ENCODE measurements at regions not wholly inside any gene's neighbourhood (a gene's known extent, or its start where the extent isn't known, plus 50 kb on each side); places are given as distances from the start of the nearest gene placed in this dataset.

DNA sequence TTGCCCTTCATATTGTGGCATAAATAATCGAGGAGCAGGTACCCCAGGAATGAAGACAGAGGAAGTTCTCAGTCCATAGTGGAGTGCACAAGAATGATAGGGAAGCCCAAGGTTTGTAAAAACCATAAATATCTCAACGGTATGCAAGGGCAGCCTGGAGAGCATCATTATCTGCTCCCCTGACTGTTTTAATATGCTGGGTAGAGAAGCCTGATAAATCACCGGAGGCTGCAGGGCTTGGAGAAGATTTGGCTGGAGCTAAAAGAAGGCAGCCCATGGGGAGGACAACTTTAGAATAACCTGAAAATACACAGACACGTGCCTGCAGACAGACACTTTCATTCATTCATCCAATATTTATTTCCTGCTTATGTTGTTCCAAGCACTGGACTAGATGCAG is 205.2 kb upstream of the RPL38 start:
- DNase-seq, result no peak

DNA sequence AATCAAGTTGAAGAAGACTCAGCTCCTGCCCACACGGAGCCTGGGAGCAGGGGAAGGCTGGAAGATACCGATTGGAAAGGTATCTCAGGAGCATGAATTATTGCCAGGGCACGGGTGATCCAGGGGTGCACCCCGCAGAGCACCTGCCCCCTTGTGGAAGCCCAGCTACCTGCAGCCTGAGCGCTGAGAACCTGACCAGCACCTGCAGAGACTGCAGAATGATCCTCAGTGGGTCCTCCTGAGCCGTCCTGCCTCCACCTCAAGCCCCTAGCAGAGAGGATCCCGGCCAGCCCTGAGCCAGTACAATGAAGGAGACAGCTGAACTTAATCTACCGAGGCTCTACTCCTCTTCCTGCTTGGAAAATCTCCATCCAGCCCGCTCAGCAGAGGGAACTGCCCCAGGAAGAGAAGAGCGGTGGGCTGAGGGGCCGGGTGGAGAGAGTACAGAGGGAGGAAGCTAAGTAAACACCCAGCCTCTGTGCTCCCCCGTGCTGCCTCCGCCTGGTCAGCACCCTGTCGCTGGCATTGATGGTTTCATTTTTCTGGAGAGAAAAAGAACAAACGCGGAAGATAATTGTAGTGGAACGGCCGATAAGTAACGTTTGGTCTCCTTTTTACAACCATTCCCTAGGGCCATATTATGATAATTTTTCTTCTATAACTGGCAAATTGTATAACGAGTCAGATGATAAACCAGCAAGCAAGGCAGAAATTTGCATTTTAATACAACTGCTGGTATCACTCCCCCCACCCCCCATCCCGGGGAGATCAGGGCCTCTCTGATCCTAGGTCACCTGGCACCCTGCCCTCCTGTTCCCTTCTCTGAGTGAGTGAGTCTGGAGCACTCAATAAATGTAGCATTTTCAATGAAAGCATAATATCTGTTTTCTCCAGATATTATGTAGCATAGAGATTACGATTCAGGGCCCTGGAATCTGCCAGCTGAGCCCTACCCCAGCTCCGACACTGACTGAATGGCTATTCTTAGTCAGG is 204.5 kb upstream of the RPL38 start:
- DNase-seq, result no peak

- no peak for DNase-seq
Observed at GRCh38 chr17:74001145-74001544, 202.3 kb upstream of the RPL38 start.

GRCh38 chr17:74002241-74002640 is 201.2 kb upstream of the RPL38 start:
- DNase-seq, result no peak

- no peak for DNase-seq
Observed at GRCh38 chr17:74004056-74004455, 199.4 kb upstream of the RPL38 start.

GRCh38 chr17:74005790-74006189 is 197.7 kb upstream of the RPL38 start:
- DNase-seq, result no peak

DNA sequence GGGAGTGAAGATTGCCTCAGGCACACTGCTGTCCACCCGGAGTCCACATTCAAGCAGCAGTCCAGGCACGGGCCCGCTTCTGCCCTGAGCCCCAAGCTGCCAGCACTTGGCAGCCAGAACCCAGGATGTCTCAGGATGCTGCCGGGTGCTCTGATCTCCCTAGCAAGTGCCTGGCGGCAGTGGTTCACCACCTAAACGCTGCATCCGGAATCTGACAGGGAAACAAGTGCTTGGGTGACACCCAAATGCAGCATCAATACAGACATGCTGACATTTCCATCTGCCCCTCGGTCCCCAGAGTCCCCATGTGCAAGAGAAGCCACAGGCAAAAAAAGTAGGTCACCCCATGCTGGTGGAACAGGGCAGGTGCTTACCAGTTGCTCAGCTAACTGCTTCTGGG is 197.1 kb upstream of the RPL38 start:
- no peak for DNase-seq

DNA sequence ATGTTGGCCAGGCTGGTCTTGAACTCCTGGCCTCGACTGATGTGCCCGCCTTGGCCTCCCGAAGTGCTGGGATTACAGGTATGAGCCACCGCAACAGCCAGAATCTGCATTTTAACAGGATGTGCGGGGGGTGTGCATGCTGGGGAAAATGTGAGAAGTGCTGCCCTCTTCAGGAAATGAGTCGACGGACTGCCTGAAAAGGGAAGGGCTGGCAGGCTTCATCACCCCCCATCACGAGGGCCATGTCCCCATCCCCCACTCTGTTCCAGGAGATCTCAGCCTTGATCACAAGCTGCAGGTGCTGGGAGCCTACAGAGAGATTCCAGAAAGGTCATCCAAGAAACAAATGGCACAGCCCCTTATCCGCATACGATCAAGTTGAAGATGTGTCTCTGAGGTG is 195.3 kb upstream of the RPL38 start:
- no peak for DNase-seq

DNA sequence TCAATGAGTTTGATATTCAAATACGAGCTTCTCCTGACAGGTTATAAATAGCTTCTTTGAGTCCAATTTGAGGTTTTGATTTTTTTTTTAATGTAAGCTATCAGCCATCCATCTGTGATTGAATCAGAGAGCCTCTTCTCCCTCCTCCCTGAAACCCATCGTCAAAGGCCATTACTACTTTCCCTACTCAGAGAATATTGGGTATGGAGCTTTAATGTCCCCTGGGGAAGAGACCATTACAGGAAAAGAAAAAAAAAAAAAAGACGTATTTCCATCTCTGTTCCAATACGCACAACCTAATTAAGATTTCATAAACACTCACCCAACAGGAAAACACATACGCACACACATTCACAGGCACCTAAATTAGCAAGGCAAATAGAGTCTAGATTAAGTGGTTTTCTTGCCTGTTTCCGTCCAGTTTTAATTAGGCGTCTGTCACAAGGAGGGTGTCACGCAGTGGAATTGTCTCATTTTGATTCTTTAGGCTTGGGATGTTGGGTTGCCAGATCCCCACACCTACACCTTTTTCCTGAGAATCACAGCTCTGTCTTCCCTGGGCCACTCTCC is 194.3 kb upstream of the RPL38 start:
- no peak for DNase-seq

DNA sequence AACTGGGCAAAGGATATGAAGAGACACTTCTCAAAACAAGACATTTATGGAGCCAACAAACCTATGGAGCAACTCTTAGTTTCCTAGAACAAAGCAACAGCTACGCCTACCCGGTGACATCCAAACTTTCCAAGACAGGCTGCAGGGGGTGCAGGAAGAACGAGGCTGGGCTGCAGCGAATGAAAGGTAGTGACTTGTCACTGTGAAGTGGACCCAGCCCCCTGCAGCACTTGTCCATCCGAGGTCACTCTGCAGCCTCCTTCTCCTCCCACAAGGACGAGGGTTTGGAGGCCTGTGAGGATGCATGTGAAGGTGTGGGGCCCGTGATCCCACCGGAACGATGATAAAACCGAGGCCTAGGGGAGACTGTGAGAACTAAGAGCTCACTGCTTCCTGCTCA is 192.6 kb upstream of the RPL38 start:
- no peak for DNase-seq

GRCh38 chr17:74011966-74012365 is 191.5 kb upstream of the RPL38 start:
- DNase-seq, result peak; percentile 38

- DNase-seq, result no peak
Observed at GRCh38 chr17:74012465-74012864, 191.0 kb upstream of the RPL38 start.

GRCh38 chr17:74015316-74015715 is 188.2 kb upstream of the RPL38 start:
- DNase-seq, result no peak

DNA sequence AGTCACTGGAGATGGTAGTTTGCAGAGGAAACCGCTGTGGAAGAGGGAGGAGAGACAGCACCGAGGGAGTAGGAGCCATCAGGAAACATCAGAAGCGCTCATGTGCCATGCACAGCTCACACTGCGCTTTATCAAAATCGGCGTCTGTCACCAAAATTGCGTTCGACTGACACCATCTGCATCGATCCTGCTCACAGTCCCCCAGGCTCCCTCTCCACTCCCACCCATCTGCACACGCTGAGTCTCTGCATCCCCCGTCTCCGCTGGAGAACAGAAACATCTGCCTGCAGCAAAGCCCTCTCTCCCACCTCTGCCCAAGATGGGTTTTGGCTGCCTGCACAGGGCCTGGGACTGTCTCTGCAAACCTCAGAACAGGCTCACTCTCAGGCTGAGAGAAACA is 187.5 kb upstream of the RPL38 start:
- DNase-seq, result no peak

DNA sequence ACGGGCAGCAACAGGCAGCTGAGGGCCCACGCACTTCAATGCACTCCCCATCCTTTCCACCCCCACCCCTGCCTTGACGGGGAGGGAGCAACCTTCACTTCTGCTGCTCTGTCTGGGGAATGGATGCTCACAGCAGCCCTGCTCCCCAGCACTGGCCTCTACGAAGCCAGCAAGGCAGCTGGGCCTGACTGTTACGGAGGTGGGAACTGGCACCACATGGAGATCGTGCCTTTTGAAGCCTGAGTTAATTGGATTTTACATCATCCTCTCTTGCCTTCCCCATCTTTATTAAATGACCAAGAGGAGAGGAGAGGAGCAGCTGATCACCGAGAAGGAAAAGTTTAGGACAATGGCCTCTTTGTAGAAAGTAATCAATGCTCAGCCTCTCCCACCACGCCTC is 187.0 kb upstream of the RPL38 start:
- no peak for DNase-seq

- no peak for DNase-seq
Observed at GRCh38 chr17:74017466-74017865, 186.0 kb upstream of the RPL38 start.

- DNase-seq, result no peak
Observed at GRCh38 chr17:74018115-74018514, 185.4 kb upstream of the RPL38 start.

GRCh38 chr17:74019271-74019670 is 184.2 kb upstream of the RPL38 start:
- no peak for DNase-seq

GRCh38 chr17:74019860-74020259 is 183.6 kb upstream of the RPL38 start:
- DNase-seq, result no peak

GRCh38 chr17:74020522-74020921 is 183.0 kb upstream of the RPL38 start:
- DNase-seq, result peak; percentile 22

GRCh38 chr17:74024871-74025531 is 178.5 kb upstream of the RPL38 start:
- no peak for DNase-seq

- DNase-seq, result no peak
Observed at GRCh38 chr17:74027444-74027843, 176.0 kb upstream of the RPL38 start.

- DNase-seq, result no peak
Observed at GRCh38 chr17:74028354-74029116, 174.9 kb upstream of the RPL38 start.

All from NCI-H187 treated with DMSO at 0.1 percent for 48 hours (cell line).